NCI-H2227 (cell line): ENCODE measurements at regions not wholly inside any gene's neighbourhood (a gene's known extent, or its start where the extent isn't known, plus 50 kb on each side); places are given as distances from the start of the nearest gene placed in this dataset.
"Not testable (repeated sequence)": the region's sequence is repeated elsewhere in the genome, so short reads cannot be mapped to it uniquely, and the experiment has no call there.

ENCODE experiments used
- DNase-seq: peaks from one replicate; lab custom pipeline; 2025; ENCODE audit not compliant: unreplicated experiment; lab: John Stamatoyannopoulos, UW

- no peak for DNase-seq
These were observed 106.7 kb downstream of the RAP2B start for GRCh38 chr3:153268564-153269279.

- no peak for DNase-seq
These were observed 107.7 kb downstream of the RAP2B start for GRCh38 chr3:153269730-153270129.

GRCh38 chr3:153273217-153273616 lies 111.2 kb downstream of the RAP2B start:
- no peak for DNase-seq

GRCh38 chr3:153273767-153274435 lies 111.9 kb downstream of the RAP2B start:
- DNase-seq = no peak

- DNase-seq = no peak
These were observed 112.5 kb downstream of the RAP2B start for GRCh38 chr3:153274561-153274960.

- no peak for DNase-seq
These were observed 113.5 kb downstream of the RAP2B start for GRCh38 chr3:153275514-153275913.

GRCh38 chr3:153277029-153277428 lies 115.0 kb downstream of the RAP2B start:
- DNase-seq = no peak

GRCh38 chr3:153281236-153281997 lies 119.4 kb downstream of the RAP2B start:
- not testable (repeated sequence) for DNase-seq

GRCh38 chr3:153282355-153282754 lies 120.3 kb downstream of the RAP2B start:
- DNase-seq = no peak

- no peak for DNase-seq
These were observed 122.4 kb downstream of the RAP2B start for GRCh38 chr3:153284282-153284938.

GRCh38 chr3:153285194-153285641 lies 123.2 kb downstream of the RAP2B start:
- DNase-seq = no peak

GRCh38 chr3:153285982-153286381 lies 124.0 kb downstream of the RAP2B start:
- DNase-seq = no peak

- no peak for DNase-seq
These were observed 125.0 kb downstream of the RAP2B start for GRCh38 chr3:153287017-153287416.

GRCh38 chr3:153289334-153289808 lies 127.3 kb downstream of the RAP2B start:
- DNase-seq = no peak

- DNase-seq = no peak
These were observed 128.4 kb downstream of the RAP2B start for GRCh38 chr3:153290268-153291015.

- DNase-seq = no peak
These were observed 129.1 kb downstream of the RAP2B start for GRCh38 chr3:153291059-153291685.

GRCh38 chr3:153293265-153293664 lies 131.2 kb downstream of the RAP2B start:
- no peak for DNase-seq

GRCh38 chr3:153295901-153296300 lies 133.9 kb downstream of the RAP2B start:
- no peak for DNase-seq

GRCh38 chr3:153305189-153305588 lies 143.2 kb downstream of the RAP2B start:
- no peak for DNase-seq

GRCh38 chr3:153311541-153311940 lies 149.5 kb downstream of the RAP2B start:
- DNase-seq = no peak
